Ecto neural progenitor cell (in vitro differentiated cells): ENCODE measurements at regions not wholly inside any gene's neighbourhood (a gene's known extent, or its start where the extent isn't known, plus 50 kb on each side); places are given as distances from the start of the nearest gene placed in this dataset.
A peak's percentile ranks its signal among the peaks of the same experiment; 100 is the strongest.
"Not testable (repeated sequence)": the region's sequence is repeated elsewhere in the genome, so short reads cannot be mapped to it uniquely, and the experiment has no call there.

ENCODE experiments used
- DNase-seq: peaks from one replicate; pipeline ENCODE4 v3.0.0-alpha.2; 2018; ENCODE audit warnings: low spot score

GRCh38 chr15:26073430-26074333, 210.6 kb upstream of the ATP10A start:
- no peak for DNase-seq

- DNase-seq: no peak
Observed at GRCh38 chr15:26070095-26070532, 207.0 kb upstream of the ATP10A start.

- no peak for DNase-seq
Observed at GRCh38 chr15:26069231-26069641, 206.1 kb upstream of the ATP10A start.

GRCh38 chr15:26066896-26067295, 203.8 kb upstream of the ATP10A start:
- DNase-seq: no peak

GRCh38 chr15:26065723-26066122, 202.6 kb upstream of the ATP10A start:
- no peak for DNase-seq

GRCh38 chr15:26061248-26061647, 198.1 kb upstream of the ATP10A start:
- no peak for DNase-seq

- not testable (repeated sequence) for DNase-seq
Observed at GRCh38 chr15:26056766-26057165, 193.6 kb upstream of the ATP10A start.

GRCh38 chr15:26051761-26052675, 188.9 kb upstream of the ATP10A start:
- no peak for DNase-seq

GRCh38 chr15:26050984-26051383, 187.9 kb upstream of the ATP10A start:
- DNase-seq: no peak

- no peak for DNase-seq
Observed at GRCh38 chr15:26049900-26050657, 187.0 kb upstream of the ATP10A start.

- no peak for DNase-seq
Observed at GRCh38 chr15:26048669-26049068, 185.5 kb upstream of the ATP10A start.

- DNase-seq: no peak
Observed at GRCh38 chr15:26045516-26045915, 182.4 kb upstream of the ATP10A start.

- no peak for DNase-seq
Observed at GRCh38 chr15:26043018-26043417, 179.9 kb upstream of the ATP10A start.

- peak; percentile 54 for DNase-seq
Observed at GRCh38 chr15:26038693-26039092, 175.6 kb upstream of the ATP10A start.

GRCh38 chr15:26037369-26037768, 174.2 kb upstream of the ATP10A start:
- no peak for DNase-seq

- DNase-seq: no peak
Observed at GRCh38 chr15:26033493-26033892, 170.4 kb upstream of the ATP10A start.

GRCh38 chr15:26032162-26032846, 169.2 kb upstream of the ATP10A start:
- no peak for DNase-seq

- not testable (repeated sequence) for DNase-seq
Observed at GRCh38 chr15:26029586-26029985, 166.5 kb upstream of the ATP10A start.

GRCh38 chr15:26029146-26029545, 166.0 kb upstream of the ATP10A start:
- DNase-seq: no peak

GRCh38 chr15:26028086-26028740, 165.1 kb upstream of the ATP10A start:
- DNase-seq: no peak

- not testable (repeated sequence) for DNase-seq
Observed at GRCh38 chr15:26026671-26027070, 163.5 kb upstream of the ATP10A start.
